AG09319 (cell line): ENCODE measurements at regions not wholly inside any gene's neighbourhood (a gene's known extent, or its start where the extent isn't known, plus 50 kb on each side); places are given as distances from the start of the nearest gene placed in this dataset.

Source experiments
- DNase-seq: peaks from one replicate; pipeline ENCODE4 v3.0.0-alpha.2; 2010; ENCODE audit warnings: low read depth; ENCODE audit errors: extremely low read depth
- TF ChIP-seq, protein P1 (sequence below): IDR thresholded peaks from 2 replicates; pipeline ENCODE4 v1.5.1; 2011; ENCODE audit warnings: low read depth, mild to moderate bottlenecking, inconsistent platforms, low read length, moderate library complexity

DNA sequence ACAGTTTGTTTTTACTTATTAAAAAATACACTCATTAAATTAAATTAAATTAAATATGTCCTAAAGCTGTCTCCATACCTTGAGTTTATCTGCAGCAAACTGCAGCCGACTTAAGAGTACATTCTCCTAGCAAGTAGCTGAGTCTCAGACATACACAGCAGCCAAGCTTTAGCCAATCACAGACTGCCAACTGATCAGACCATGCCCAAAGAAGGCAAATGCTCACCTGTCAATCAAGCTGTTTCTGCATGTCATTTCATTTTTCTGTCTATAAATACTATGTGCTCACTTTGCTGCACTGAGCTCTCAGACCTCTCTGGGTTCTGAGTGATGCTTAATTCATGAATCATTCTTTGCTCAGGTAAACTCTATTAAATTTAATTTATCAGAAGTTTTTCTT, 280.9 kb upstream of the EPHA5 start:
- DNase-seq: no peak
- TF ChIP-seq, protein P1, sequence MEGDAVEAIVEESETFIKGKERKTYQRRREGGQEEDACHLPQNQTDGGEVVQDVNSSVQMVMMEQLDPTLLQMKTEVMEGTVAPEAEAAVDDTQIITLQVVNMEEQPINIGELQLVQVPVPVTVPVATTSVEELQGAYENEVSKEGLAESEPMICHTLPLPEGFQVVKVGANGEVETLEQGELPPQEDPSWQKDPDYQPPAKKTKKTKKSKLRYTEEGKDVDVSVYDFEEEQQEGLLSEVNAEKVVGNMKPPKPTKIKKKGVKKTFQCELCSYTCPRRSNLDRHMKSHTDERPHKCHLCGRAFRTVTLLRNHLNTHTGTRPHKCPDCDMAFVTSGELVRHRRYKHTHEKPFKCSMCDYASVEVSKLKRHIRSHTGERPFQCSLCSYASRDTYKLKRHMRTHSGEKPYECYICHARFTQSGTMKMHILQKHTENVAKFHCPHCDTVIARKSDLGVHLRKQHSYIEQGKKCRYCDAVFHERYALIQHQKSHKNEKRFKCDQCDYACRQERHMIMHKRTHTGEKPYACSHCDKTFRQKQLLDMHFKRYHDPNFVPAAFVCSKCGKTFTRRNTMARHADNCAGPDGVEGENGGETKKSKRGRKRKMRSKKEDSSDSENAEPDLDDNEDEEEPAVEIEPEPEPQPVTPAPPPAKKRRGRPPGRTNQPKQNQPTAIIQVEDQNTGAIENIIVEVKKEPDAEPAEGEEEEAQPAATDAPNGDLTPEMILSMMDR: no peak

- no peak for DNase-seq
- TF ChIP-seq, protein P1: no peak
These were observed 272.8 kb upstream of the EPHA5 start for GRCh38 chr4:65943076-65943475.

- DNase-seq: no peak
- TF ChIP-seq, protein P1: no peak
These were observed 254.6 kb upstream of the EPHA5 start for GRCh38 chr4:65924843-65925242.

DNA sequence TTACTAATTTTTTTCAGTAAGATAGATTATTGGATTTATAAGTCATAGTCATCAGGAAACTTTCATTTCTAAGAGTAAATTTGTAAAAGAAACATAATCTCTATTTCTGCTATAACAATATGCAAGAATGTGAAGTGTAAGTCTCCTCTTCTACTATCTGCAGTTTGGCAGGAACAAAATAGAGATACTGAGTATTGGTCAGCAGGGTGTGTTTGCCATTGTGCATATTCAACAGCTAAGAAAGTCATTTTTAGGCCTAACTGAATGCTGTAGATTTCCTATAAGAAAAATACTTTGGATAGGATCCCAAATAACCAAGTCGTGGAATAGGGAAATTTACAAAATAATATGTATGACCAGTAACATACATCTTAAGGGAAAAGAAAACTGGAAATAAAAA, 253.3 kb upstream of the EPHA5 start:
- DNase-seq: no peak
- TF ChIP-seq, protein P1: no peak

GRCh38 chr4:65921180-65921579, 250.9 kb upstream of the EPHA5 start:
- TF ChIP-seq, protein P1: no peak
- DNase-seq: no peak

DNA sequence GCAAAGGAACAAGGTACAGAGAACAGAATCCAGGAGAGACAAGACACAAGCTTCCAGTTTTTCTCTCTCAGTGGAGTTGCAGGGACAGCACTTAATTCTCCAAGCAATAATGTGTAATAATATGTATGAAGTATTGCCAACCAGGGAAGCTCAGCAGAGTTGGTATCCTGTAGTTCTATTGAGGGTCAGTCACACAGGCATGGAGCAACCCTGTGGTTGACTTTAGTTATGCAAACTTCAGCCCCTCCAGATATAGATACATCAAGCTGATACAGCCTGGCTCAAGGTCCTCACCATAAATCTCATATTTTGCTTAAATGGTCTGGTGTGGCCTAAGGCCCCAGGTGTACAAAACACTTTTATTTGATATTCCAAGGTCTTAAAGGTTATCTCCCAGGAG, 248.6 kb upstream of the EPHA5 start:
- TF ChIP-seq, protein P1: no peak

DNA sequence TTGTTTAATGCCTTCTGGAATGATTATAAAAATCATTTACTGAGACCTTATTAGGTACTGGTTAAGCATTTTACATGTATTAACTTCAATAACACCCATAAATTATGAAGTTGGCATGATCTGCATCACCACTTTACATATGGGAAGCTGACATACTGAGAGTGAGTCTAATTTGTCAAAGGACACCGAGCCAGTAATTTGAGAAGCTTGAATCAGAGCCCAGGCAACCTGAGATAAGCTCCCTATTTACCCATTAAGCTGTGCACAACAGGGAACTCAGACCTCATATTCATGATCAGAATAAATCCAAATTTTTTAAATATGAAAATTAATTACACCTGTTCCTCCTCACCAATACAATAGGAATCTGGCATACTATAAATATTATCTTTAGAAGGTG, 247.9 kb upstream of the EPHA5 start:
- no peak for DNase-seq
- TF ChIP-seq, protein P1: no peak

More for the DNA sequence above, 248.6 kb upstream of the EPHA5 start:
- no peak for DNase-seq

DNA sequence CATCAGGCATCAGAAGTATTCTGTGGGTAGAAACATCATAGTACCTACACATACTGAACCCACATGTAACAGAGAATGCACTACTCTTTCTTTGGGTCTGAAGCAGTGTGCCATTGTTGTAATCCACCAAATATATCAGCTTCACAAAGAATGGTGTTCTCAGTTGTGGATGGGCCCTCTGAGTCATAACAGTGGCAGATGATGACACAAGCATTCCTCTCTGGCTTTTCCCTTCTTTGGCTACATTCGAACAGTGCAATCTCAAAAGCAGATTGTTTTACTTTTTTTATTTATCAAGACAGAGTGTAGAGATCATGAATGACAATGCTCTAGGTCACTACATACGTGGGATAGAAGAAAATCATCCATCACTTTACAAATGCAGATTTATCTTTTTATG, 247.2 kb upstream of the EPHA5 start:
- no peak for DNase-seq
- TF ChIP-seq, protein P1: no peak
